SK-N-MC (cell line): ENCODE measurements at regions not wholly inside any gene's neighbourhood (a gene's known extent, or its start where the extent isn't known, plus 50 kb on each side); places are given as distances from the start of the nearest gene placed in this dataset.

ENCODE experiments used
- EZH2 ChIP-seq: fragments of 200-600 bp; sonication (generic); IDR thresholded peaks from one replicate; pipeline ENCODE4 v1.6.1; 2017; ENCODE audit warnings: antibody characterized with exemption
- FOXP2 ChIP-seq: optimal IDR thresholded peaks from 2 replicates; pipeline ENCODE3; 2011; ENCODE audit warnings: mild to moderate bottlenecking, moderate library complexity; ENCODE audit not compliant: insufficient read depth; ENCODE audit errors: extremely low read length, control extremely low read depth
- POLR2AphosphoS5 ChIP-seq: IDR thresholded peaks from 2 replicates; pipeline ENCODE4 v1.6.1; 2012; ENCODE audit warnings: mild to moderate bottlenecking, low read depth, low read length, borderline replicate concordance

GRCh38 chr4:85408301-85408700, 66.6 kb upstream of the ARHGAP24 start:
- TF ChIP-seq POLR2AphosphoS5 (no peak), EZH2 (no peak), FOXP2 (no peak)
